ENCODE measurements at regions not wholly inside any gene's neighbourhood (a gene's known extent, or its start where the extent isn't known, plus 50 kb on each side); places are given as distances from the start of the nearest gene placed in this dataset.

- Histone ChIP-seq H3K27ac (ENCODE audit: insufficient read depth, low read length, poor library complexity, severe bottlenecking) (no peak overlapping the region), H3K9me3 (ENCODE audit: control insufficient read depth in 2 of 2, low read length in 2 of 2) (peaks cover 0 to 8% of the 10 kb centered on the region in 2 experiments), H3K36me3 (ENCODE audit: control insufficient read depth, insufficient read depth, low read length) (no peaks in the 10 kb centered on the region), H3K27me3 (ENCODE audit: control insufficient read depth, insufficient read depth, low read length) (no peaks in the 10 kb centered on the region), H3K4me1 (ENCODE audit: control insufficient read depth, insufficient read depth, low read length, poor library complexity, severe bottlenecking) (peaks cover 5% of the 10 kb centered on the region), H3K4me3 (ENCODE audit: low read depth, low read length) (no peak overlapping the region)
- DNase-seq (no peak), ATAC-seq (ENCODE audit: low read depth in 2 of 2) (no peak)
- no peaks in the 10 kb centered on the region for H3K36me3 Mint-ChIP-seq
- peaks cover 19% of the 10 kb centered on the region for H3K27me3 Mint-ChIP-seq
- peaks cover 0 to 4% (median 2%) of the 10 kb centered on the region in 7 donors for H3K9me3 Mint-ChIP-seq
- H3K4me3 Mint-ChIP-seq: no peak overlapping the region
- no peak overlapping the region for H3K27ac Mint-ChIP-seq
- H3K4me1 Mint-ChIP-seq: peaks cover 0 to 5% (median 0%) of the 10 kb centered on the region in 4 donors
Measured at GRCh38 chr14:71751264-71751663, 181.0 kb upstream of the RGS6 start.

DNA sequence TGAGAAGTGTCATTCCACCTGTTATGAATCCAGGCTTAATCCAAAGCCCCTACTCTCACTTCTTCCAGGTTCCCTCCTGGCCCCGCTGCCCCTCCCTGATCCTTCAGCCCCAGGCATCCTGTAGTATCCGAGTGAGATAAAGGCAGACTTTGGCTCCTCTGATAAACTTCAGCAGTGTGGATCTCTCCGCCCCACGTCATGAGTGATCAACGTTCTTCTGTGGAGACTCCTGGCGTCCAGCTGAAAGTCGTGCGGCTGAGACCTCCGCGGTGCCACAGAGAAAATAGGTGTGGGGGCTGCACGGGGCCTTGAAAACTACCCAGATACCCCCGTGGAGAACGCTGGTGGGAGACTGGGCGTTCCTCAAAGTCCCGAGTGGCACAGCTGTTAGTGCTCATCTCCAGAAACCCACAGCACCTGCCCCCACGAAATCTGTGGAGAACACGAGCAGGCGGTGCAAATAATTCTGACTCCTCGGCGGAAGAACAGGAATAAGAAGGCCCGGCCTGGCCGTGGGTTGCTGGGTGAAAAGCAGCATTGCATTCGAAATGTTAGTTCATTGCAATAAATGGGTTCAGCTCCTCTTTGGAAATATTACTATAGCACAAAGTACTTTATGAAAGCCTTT lies 180.0 kb upstream of the RGS6 start:
- H3K4me1 ChIP-seq (ENCODE audit: control insufficient read depth, insufficient read depth, low read length, poor library complexity, severe bottlenecking): peaks cover 5% of the 10 kb centered on the region
- Mint-ChIP-seq H3K36me3 (no peaks in the 10 kb centered on the region), H3K27ac (no peak overlapping the region), H3K27me3 (peaks cover 16% of the 10 kb centered on the region), H3K4me3 (no peak overlapping the region), H3K9me3 (peaks cover 0 to 4% (median 2%) of the 10 kb centered on the region in 7 donors), H3K4me1 (peaks cover 0 to 5% (median 0%) of the 10 kb centered on the region in 4 donors)
- no peaks in the 10 kb centered on the region for H3K36me3 ChIP-seq (ENCODE audit: control insufficient read depth, insufficient read depth, low read length)
- no peak overlapping the region for H3K4me3 ChIP-seq (ENCODE audit: low read depth, low read length)
- H3K27me3 ChIP-seq (ENCODE audit: control insufficient read depth, insufficient read depth, low read length): no peaks in the 10 kb centered on the region
- DNase-seq: no peak
- ATAC-seq (ENCODE audit: low read depth in 2 of 2): no peak
- no peak overlapping the region for H3K27ac ChIP-seq (ENCODE audit: insufficient read depth, low read length, poor library complexity, severe bottlenecking)
- peaks cover 0 to 8% of the 10 kb centered on the region in 2 experiments for H3K9me3 ChIP-seq (ENCODE audit: control insufficient read depth in 2 of 2, low read length in 2 of 2)

DNA sequence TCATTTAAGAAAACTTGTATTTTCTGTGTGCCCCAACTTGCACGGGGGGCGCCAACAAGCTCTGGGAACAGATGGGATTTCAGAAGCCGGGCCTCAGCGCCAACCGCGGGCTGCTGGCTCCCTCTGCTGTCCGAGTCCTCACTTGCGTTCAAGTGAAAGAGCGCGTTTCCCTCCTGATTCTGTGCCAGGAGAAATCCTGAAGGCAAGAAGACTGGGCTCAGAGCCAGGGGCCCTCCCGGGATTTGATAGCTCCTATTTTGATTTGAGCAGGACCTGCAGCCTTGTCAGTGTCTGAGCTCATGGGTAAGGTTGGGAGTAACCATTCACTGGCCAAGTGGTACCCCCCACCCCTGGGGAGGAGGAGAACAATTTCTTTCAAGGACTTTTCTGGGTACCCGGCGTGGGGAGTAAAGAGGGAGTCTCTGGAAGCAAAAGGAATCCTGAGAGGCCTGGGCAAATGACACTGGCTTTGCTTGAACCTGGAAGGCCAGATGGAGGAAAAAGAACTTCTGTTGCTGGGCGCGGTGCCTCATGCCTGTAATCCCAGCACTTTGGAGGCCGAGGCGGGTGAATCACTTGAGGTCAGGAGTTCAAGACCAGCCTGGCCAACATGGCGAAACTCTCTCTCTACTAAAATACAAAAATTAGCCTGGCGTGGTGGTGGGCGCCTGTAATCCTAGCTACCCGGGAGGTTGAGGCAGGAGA lies 179.0 kb upstream of the RGS6 start:
- Mint-ChIP-seq H3K4me1 (peaks cover 0 to 9% (median 0%) of the 10 kb centered on the region in 4 donors), H3K9me3 (peaks cover 0 to 4% (median 2%) of the 10 kb centered on the region in 7 donors), H3K27me3 (peaks cover 16% of the 10 kb centered on the region), H3K4me3 (no peak overlapping the region), H3K36me3 (no peaks in the 10 kb centered on the region), H3K27ac (no peak overlapping the region)
- H3K36me3 ChIP-seq (ENCODE audit: control insufficient read depth, insufficient read depth, low read length): no peaks in the 10 kb centered on the region
- no peaks in the 10 kb centered on the region for H3K27me3 ChIP-seq (ENCODE audit: control insufficient read depth, insufficient read depth, low read length)
- peaks cover 0 to 3% of the 10 kb centered on the region in 2 experiments for H3K9me3 ChIP-seq (ENCODE audit: control insufficient read depth in 2 of 2, low read length in 2 of 2)
- peaks cover 5% of the 10 kb centered on the region for H3K4me1 ChIP-seq (ENCODE audit: control insufficient read depth, insufficient read depth, low read length, poor library complexity, severe bottlenecking)
- ATAC-seq (ENCODE audit: low read depth in 2 of 2): no peak
- no peak overlapping the region for H3K27ac ChIP-seq (ENCODE audit: insufficient read depth, low read length, poor library complexity, severe bottlenecking)
- peak; percentile 44 to 62 (median 62) for DNase-seq
- no peak overlapping the region for H3K4me3 ChIP-seq (ENCODE audit: low read depth, low read length)

GRCh38 chr14:71753976-71754375 lies 178.3 kb upstream of the RGS6 start:
- Mint-ChIP-seq H3K27me3 (peaks cover 16% of the 10 kb centered on the region), H3K36me3 (no peaks in the 10 kb centered on the region), H3K4me1 (peaks cover 0 to 10% (median 0%) of the 10 kb centered on the region in 4 donors), H3K4me3 (no peak overlapping the region), H3K9me3 (peaks cover 0 to 2% (median under 1%) of the 10 kb centered on the region in 7 donors), H3K27ac (no peak overlapping the region)
- Histone ChIP-seq H3K9me3 (ENCODE audit: control insufficient read depth in 2 of 2, low read length in 2 of 2) (no peaks in the 10 kb centered on the region), H3K27me3 (ENCODE audit: control insufficient read depth, insufficient read depth, low read length) (no peaks in the 10 kb centered on the region), H3K4me3 (ENCODE audit: low read depth, low read length) (no peak overlapping the region), H3K27ac (ENCODE audit: insufficient read depth, low read length, poor library complexity, severe bottlenecking) (no peak overlapping the region), H3K4me1 (ENCODE audit: control insufficient read depth, insufficient read depth, low read length, poor library complexity, severe bottlenecking) (peaks cover 5% of the 10 kb centered on the region), H3K36me3 (ENCODE audit: control insufficient read depth, insufficient read depth, low read length) (no peaks in the 10 kb centered on the region)
- DNase-seq: no peak
- ATAC-seq (ENCODE audit: low read depth in 2 of 2): no peak

DNA sequence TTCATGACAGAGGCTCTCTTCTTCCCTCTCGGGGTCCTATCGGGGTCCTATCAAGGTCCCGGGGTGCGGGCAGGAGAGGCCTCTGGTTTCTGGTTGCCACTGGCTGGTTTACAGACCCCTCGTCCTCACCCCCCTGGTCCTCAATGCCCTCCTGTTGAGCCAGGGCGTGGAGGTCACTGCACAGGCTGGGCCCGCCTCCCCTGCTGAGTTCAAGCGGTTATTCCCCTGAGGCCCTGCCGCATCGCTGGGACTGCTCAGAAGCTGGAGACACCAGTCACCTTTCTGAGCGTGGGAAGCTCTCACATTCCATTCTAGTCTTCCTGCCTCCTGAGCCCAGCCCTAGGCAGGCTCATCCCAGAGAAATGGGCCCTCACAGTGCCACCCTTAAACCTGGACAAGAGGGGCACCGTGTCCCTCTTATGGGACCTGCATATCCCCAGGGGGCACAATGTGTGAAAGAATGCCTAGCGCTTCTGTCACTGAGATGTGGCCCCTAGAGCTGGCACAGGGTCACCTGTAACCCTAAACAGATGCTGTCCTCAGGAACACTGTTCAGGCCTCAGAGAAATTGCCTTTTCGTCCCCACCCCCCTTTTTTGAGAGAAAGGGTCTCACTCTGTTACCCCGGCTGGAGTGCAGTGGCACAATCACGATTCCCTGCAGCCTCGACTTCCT lies 177.7 kb upstream of the RGS6 start:
- no peaks in the 10 kb centered on the region for H3K36me3 ChIP-seq (ENCODE audit: control insufficient read depth, insufficient read depth, low read length)
- no peak overlapping the region for H3K4me3 ChIP-seq (ENCODE audit: low read depth, low read length)
- Mint-ChIP-seq H3K4me1 (peaks cover 0 to 10% (median 0%) of the 10 kb centered on the region in 4 donors), H3K36me3 (no peaks in the 10 kb centered on the region), H3K4me3 (no peak overlapping the region), H3K27me3 (peaks cover 16% of the 10 kb centered on the region), H3K9me3 (no peaks in the 10 kb centered on the region), H3K27ac (no peak overlapping the region)
- H3K4me1 ChIP-seq (ENCODE audit: control insufficient read depth, insufficient read depth, low read length, poor library complexity, severe bottlenecking): peaks cover 5% of the 10 kb centered on the region
- H3K9me3 ChIP-seq (ENCODE audit: control insufficient read depth in 2 of 2, low read length in 2 of 2): no peaks in the 10 kb centered on the region
- DNase-seq (no peak), ATAC-seq (ENCODE audit: low read depth in 2 of 2) (no peak)
- no peaks in the 10 kb centered on the region for H3K27me3 ChIP-seq (ENCODE audit: control insufficient read depth, insufficient read depth, low read length)
- no peak overlapping the region for H3K27ac ChIP-seq (ENCODE audit: insufficient read depth, low read length, poor library complexity, severe bottlenecking)

DNA sequence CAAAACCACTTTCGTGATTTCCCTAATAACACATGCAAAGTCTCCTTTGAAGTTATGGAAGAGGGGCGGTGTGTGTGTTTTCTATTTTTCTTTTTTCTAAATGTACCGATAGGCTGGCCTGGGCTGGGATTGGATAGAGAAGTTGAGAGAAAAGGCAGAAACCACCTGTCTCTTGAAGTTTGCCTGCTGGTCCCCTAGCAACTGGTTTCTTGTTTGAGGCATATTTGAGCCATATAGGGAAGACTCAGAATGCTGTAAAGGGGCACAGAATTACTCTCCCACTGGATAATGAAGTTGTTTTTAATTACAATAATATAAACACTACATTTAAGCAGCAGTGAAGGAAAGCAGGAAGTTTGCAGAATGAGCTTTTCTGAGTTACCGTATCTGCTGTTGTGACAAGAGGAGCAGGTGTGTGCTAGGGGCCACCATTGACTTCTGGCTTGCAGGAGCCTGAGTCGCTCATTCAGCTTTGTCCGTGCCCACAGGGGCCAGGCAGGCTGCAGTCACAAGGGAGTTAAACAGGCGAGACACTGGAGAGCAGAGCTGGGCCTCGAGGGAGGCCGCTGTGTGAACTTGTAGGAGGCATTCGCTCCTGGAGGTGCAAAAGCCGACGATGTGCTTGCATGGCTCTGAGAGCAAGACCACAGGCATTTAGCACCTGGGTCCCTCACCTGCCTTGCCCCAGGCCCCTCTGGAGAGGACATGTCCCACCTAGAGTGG lies 173.8 kb upstream of the RGS6 start:
- Mint-ChIP-seq H3K27ac (no peak overlapping the region), H3K4me1 (peaks cover 0 to 6% (median 0%) of the 10 kb centered on the region in 4 donors), H3K36me3 (no peaks in the 10 kb centered on the region), H3K9me3 (peaks cover 0 to 5% (median 0%) of the 10 kb centered on the region in 7 donors), H3K27me3 (peaks cover 23% of the 10 kb centered on the region), H3K4me3 (no peak overlapping the region)
- ATAC-seq (ENCODE audit: low read depth in 2 of 2) (no peak), DNase-seq (no peak)
- Histone ChIP-seq H3K27me3 (ENCODE audit: control insufficient read depth, insufficient read depth, low read length) (no peaks in the 10 kb centered on the region), H3K4me3 (ENCODE audit: low read depth, low read length) (no peak overlapping the region), H3K4me1 (ENCODE audit: control insufficient read depth, insufficient read depth, low read length, poor library complexity, severe bottlenecking) (no peaks in the 10 kb centered on the region), H3K9me3 (ENCODE audit: control insufficient read depth in 2 of 2, low read length in 2 of 2) (no peaks in the 10 kb centered on the region), H3K27ac (ENCODE audit: insufficient read depth, low read length, poor library complexity, severe bottlenecking) (no peak overlapping the region), H3K36me3 (ENCODE audit: control insufficient read depth, insufficient read depth, low read length) (no peaks in the 10 kb centered on the region)

GRCh38 chr14:71762575-71762974 lies 169.7 kb upstream of the RGS6 start:
- no peak overlapping the region for H3K27ac Mint-ChIP-seq

More at GRCh38 chr14:71762575-71762974, 169.7 kb upstream of the RGS6 start:
- no peak overlapping the region for H3K4me3 Mint-ChIP-seq
- peaks cover 0 to 5% (median 0%) of the 10 kb centered on the region in 7 donors for H3K9me3 Mint-ChIP-seq
- H3K4me3 ChIP-seq (ENCODE audit: low read depth, low read length): no peak overlapping the region
- peaks cover 0 to 6% (median 0%) of the 10 kb centered on the region in 4 donors for H3K4me1 Mint-ChIP-seq
- no peaks in the 10 kb centered on the region for H3K9me3 ChIP-seq (ENCODE audit: control insufficient read depth in 2 of 2, low read length in 2 of 2)
- ATAC-seq (ENCODE audit: low read depth in 2 of 2) (no peak), DNase-seq (no peak)
- peaks cover 11% of the 10 kb centered on the region for H3K27me3 ChIP-seq (ENCODE audit: control insufficient read depth, insufficient read depth, low read length)
- no peaks in the 10 kb centered on the region for H3K4me1 ChIP-seq (ENCODE audit: control insufficient read depth, insufficient read depth, low read length, poor library complexity, severe bottlenecking)
- H3K27me3 Mint-ChIP-seq: peaks cover 43% of the 10 kb centered on the region
- no peaks in the 10 kb centered on the region for H3K36me3 Mint-ChIP-seq
- no peak overlapping the region for H3K27ac ChIP-seq (ENCODE audit: insufficient read depth, low read length, poor library complexity, severe bottlenecking)
- no peaks in the 10 kb centered on the region for H3K36me3 ChIP-seq (ENCODE audit: control insufficient read depth, insufficient read depth, low read length)

All from CD4-positive, CD25-positive, alpha-beta regulatory T cell (primary cell).